ENCODE measurements at regions not wholly inside any gene's neighbourhood (a gene's known extent, or its start where the extent isn't known, plus 50 kb on each side); places are given as distances from the start of the nearest gene placed in this dataset.
"Not testable (repeated sequence)": the region's sequence is repeated elsewhere in the genome, so short reads cannot be mapped to it uniquely, and the experiment has no call there.

DNA sequence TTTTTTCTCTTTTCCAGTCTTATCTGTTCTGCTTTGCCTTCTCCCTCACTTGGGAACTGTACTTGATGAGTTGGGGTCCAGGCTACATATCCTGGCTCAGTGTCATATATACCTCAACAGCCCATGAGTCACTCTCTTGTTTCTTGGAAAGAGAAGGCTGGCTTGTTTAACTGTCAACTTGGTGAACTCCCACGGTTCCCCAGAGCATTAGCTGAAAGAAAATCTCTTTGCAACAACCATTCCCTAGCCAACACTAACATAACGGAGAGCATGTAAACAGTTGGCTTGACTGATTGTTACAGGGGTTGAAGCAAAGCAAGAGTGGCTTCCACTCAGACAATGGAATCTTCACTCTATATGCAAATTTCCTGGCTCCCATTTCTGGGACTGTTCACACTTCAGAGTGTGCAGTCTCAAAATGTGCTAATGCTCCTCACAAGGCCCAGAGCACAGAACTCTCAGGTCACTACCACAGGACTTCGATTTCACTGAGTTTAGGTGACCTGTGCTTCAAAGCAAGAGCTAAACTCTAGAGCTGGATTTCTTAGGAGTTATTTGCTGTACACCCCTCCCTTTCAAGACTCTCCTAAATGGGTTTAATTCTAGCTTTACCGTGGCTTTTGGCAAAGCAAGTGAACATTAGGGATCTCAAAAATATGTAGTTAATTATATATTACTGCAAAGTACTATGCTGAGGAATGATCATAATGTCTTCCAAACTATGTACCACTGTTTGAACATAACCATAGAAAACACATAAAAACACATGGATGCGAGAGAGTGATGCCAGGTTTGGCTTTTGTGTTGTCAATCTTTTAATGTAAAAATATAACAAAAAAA, 609.8 kb downstream of the RFPL4B start:
- H3K36me3 ChIP-seq (ENCODE audit: control insufficient read depth, insufficient read depth, low read length): no peaks in the 10 kb centered on the region
- no peak overlapping the region for H3K27ac ChIP-seq
- H3K9ac ChIP-seq: no peak overlapping the region
- no peaks in the 10 kb centered on the region for H3K4me1 ChIP-seq
- TF ChIP-seq, protein P1, sequence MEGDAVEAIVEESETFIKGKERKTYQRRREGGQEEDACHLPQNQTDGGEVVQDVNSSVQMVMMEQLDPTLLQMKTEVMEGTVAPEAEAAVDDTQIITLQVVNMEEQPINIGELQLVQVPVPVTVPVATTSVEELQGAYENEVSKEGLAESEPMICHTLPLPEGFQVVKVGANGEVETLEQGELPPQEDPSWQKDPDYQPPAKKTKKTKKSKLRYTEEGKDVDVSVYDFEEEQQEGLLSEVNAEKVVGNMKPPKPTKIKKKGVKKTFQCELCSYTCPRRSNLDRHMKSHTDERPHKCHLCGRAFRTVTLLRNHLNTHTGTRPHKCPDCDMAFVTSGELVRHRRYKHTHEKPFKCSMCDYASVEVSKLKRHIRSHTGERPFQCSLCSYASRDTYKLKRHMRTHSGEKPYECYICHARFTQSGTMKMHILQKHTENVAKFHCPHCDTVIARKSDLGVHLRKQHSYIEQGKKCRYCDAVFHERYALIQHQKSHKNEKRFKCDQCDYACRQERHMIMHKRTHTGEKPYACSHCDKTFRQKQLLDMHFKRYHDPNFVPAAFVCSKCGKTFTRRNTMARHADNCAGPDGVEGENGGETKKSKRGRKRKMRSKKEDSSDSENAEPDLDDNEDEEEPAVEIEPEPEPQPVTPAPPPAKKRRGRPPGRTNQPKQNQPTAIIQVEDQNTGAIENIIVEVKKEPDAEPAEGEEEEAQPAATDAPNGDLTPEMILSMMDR (IDR thresholded peaks at IDR 0.05): no peak
- H3K79me2 ChIP-seq: no peaks in the 10 kb centered on the region
- H3K4me2 ChIP-seq (ENCODE audit: low read length): no peak overlapping the region
- H2AFZ ChIP-seq: peak overlapping the region; percentile 6
- no peaks in the 10 kb centered on the region for H3K27me3 ChIP-seq (ENCODE audit: control insufficient read depth, insufficient read depth, low read length)
- H3K4me3 ChIP-seq (ENCODE audit: low read depth, low read length): no peak overlapping the region
- H3K9me3 ChIP-seq (ENCODE audit: control insufficient read depth, low read length): no peaks in the 10 kb centered on the region

DNA sequence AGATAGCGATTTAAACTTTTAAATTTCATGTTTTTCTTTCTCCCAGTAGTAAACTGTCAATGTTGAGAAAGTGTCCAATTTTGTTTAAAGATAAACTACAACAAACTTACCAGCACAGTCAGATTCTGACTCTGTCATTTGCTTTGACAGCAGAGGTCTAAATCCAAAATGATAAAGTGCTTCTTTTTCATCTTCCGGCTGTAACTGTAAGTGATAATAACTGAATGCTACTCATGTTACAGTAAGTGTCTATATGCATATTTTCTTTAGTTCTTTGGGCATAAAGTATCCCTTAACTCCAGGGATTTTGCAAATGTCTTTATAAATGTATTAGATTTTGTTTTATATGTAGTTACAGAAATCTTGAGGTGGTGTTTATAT, 610.4 kb downstream of the RFPL4B start:
- no peaks in the 10 kb centered on the region for H3K79me2 ChIP-seq
- H3K4me3 ChIP-seq (ENCODE audit: low read depth, low read length): no peak overlapping the region
- H3K4me1 ChIP-seq: no peaks in the 10 kb centered on the region
- TF ChIP-seq, protein P1 (IDR thresholded peaks at IDR 0.05): no peak
- no peak overlapping the region for H3K4me2 ChIP-seq (ENCODE audit: low read length)
- H3K27ac ChIP-seq: no peak overlapping the region
- H3K9ac ChIP-seq: no peak overlapping the region
- H3K27me3 ChIP-seq (ENCODE audit: control insufficient read depth, insufficient read depth, low read length): no peaks in the 10 kb centered on the region
- no peaks in the 10 kb centered on the region for H3K36me3 ChIP-seq (ENCODE audit: control insufficient read depth, insufficient read depth, low read length)
- H3K9me3 ChIP-seq (ENCODE audit: control insufficient read depth, low read length): no peaks in the 10 kb centered on the region
- no peak overlapping the region for H2AFZ ChIP-seq

DNA sequence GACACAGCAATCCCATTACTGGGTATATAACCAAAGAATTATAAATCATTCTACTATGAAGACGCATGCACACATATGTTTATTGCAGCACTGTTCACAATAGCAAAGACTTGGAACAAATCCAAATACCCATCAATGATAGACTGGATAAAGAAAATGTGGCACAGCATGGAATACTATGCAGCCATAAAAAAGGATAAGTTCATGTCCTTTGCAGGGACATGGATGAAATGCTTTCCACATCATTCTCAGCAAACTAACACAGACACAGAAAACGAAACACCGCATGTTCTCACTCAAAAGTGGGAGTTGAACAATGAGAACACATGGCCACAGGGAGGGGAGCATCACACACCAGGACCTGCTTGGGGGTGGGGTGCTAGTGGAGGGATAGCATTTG, 613.0 kb downstream of the RFPL4B start:
- H3K4me1 ChIP-seq; H3K9ac ChIP-seq; H3K27me3 ChIP-seq (ENCODE audit: control insufficient read depth, insufficient read depth, low read length); H3K79me2 ChIP-seq; H3K4me2 ChIP-seq (ENCODE audit: low read length); H2AFZ ChIP-seq; H3K9me3 ChIP-seq (ENCODE audit: control insufficient read depth, low read length); H3K36me3 ChIP-seq (ENCODE audit: control insufficient read depth, insufficient read depth, low read length); H3K27ac ChIP-seq; H3K4me3 ChIP-seq (ENCODE audit: low read depth, low read length): not testable (repeated sequence)

DNA sequence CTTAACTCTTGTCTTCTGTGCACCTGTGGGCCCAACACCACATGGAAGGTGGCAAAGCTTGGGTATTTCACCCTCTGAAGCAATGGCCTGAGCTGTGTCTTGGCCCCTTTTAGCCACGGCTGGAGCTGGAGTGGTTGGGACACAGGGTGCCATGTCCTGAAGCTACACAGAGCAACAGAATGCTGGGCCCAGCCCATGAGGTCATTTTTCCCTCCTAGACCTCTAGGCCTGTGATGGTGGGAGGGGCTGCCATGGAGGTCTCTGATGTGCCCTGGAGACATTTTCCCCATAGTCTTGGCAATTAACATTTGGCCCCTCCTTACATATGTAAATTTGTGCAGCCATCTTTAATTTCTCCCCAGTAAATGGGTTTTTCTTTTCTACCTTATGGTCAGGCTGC, 620.8 kb downstream of the RFPL4B start:
- Histone ChIP-seq H3K9ac (no peak overlapping the region), H3K79me2 (no peaks in the 10 kb centered on the region), H3K4me3 (ENCODE audit: low read depth, low read length) (no peak overlapping the region), H3K36me3 (ENCODE audit: control insufficient read depth, insufficient read depth, low read length) (no peaks in the 10 kb centered on the region), H3K27me3 (ENCODE audit: control insufficient read depth, insufficient read depth, low read length) (no peaks in the 10 kb centered on the region), H3K9me3 (ENCODE audit: control insufficient read depth, low read length) (no peaks in the 10 kb centered on the region), H3K4me1 (no peaks in the 10 kb centered on the region), H3K4me2 (ENCODE audit: low read length) (no peak overlapping the region), H2AFZ (no peak overlapping the region), H3K27ac (no peak overlapping the region)
- TF ChIP-seq, protein P1 (IDR thresholded peaks at IDR 0.05): no peak

DNA sequence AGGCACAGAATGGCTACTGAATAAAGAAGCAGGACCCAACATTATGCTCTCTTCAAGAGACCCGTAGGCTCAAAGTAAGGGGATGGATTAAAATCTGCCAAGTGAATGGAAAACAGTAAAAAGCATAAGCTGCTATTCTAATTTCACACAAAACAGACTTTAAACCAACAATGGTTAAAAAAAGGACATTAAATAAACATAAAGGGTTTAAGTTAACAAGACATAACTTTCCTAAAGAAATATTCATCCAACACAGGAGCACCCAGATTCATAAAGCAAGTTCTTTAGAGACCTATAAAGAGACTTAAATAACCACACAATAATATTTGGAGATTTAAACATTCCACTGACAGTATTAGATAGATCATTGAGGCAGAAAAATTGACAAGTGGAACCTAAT, 624.5 kb downstream of the RFPL4B start:
- Histone ChIP-seq H3K27ac (no peak overlapping the region), H3K4me1 (no peaks in the 10 kb centered on the region), H3K4me2 (ENCODE audit: low read length) (no peak overlapping the region), H3K4me3 (ENCODE audit: low read depth, low read length) (no peak overlapping the region), H3K27me3 (ENCODE audit: control insufficient read depth, insufficient read depth, low read length) (no peaks in the 10 kb centered on the region), H3K79me2 (no peaks in the 10 kb centered on the region), H3K9ac (no peak overlapping the region), H3K36me3 (ENCODE audit: control insufficient read depth, insufficient read depth, low read length) (no peaks in the 10 kb centered on the region), H2AFZ (no peak overlapping the region), H3K9me3 (ENCODE audit: control insufficient read depth, low read length) (no peaks in the 10 kb centered on the region)
- TF ChIP-seq, protein P1 (IDR thresholded peaks at IDR 0.05): no peak

DNA sequence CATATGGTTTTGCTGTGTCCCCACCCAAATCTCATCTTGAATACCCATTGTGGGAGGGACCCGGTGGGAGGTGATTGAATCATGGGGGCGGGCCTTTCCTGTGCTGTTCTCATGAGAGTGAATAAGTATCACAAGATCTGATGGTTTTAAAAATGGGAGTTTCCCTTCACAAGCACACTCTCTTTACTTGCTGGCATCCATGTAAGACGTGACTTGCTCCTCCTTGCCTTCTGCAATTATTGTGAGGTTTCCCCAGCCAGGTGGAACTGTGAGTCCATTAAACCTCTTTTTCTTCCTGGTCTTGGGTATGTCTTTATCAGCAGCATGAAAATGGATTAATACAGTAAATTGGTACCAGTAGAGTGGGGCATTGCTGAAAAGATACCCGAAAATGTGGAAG, 627.8 kb downstream of the RFPL4B start:
- H3K4me1 ChIP-seq; H3K79me2 ChIP-seq; H3K4me3 ChIP-seq (ENCODE audit: low read depth, low read length); H2AFZ ChIP-seq; H3K27me3 ChIP-seq (ENCODE audit: control insufficient read depth, insufficient read depth, low read length); H3K36me3 ChIP-seq (ENCODE audit: control insufficient read depth, insufficient read depth, low read length); H3K9me3 ChIP-seq (ENCODE audit: control insufficient read depth, low read length); H3K9ac ChIP-seq; H3K4me2 ChIP-seq (ENCODE audit: low read length); H3K27ac ChIP-seq: not testable (repeated sequence)

DNA sequence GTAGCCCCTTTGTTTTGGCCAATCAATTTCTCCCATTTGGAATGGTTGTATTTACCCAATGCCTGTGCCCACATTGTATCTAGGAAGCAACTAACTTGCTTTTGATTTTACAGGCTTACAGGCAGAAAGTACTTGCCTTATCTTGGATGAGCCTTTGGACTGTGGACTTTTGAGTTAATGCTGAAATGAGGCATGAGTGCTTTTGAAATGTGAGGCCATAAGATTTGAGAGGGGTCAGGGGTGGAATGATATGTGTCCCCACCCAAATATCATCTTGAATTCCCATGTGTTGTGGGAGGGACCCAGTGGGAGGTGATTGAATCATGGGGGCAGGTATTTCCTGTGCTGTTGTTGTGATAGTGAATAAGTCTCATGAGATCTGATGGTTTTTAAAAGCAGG, 629.4 kb downstream of the RFPL4B start:
- H3K9ac ChIP-seq; H3K4me1 ChIP-seq; H3K27ac ChIP-seq; H3K4me3 ChIP-seq (ENCODE audit: low read depth, low read length); H3K36me3 ChIP-seq (ENCODE audit: control insufficient read depth, insufficient read depth, low read length); H3K79me2 ChIP-seq; H3K27me3 ChIP-seq (ENCODE audit: control insufficient read depth, insufficient read depth, low read length); H2AFZ ChIP-seq; H3K4me2 ChIP-seq (ENCODE audit: low read length); H3K9me3 ChIP-seq (ENCODE audit: control insufficient read depth, low read length): not testable (repeated sequence)
